Omental fat pad (tissue), 3 donors: ENCODE measurements at regions not wholly inside any gene's neighbourhood (a gene's known extent, or its start where the extent isn't known, plus 50 kb on each side); places are given as distances from the start of the nearest gene placed in this dataset.
A peak's percentile ranks its signal among the peaks of the same experiment; 100 is the strongest.

Experiments
- ATAC-seq: fragments of 150-250 bp; one replicate; pipeline ENCODE4 v1.9.1; 2016; ENCODE audit warnings: mild to moderate bottlenecking, moderate library complexity; ENCODE audit not compliant: low FRiP score
- DNase-seq: peaks from one replicate; pipeline ENCODE4 v3.0.0-alpha.2; 2019; ENCODE audit warnings: low spot score
- CTCF ChIP-seq, 3 donors: fragments of 450-650 bp; IDR thresholded peaks; one replicate each; pipeline ENCODE4 v1.5.1; 2016 to 2017; ENCODE audit warnings: antibody characterized with exemption in 3 of 3, mild to moderate bottlenecking in 3 of 3, moderate library complexity in 2 of 3

- ATAC-seq (no peak), DNase-seq (no peak)
- no peak for TF ChIP-seq CTCF (IDR thresholded peaks at IDR 0.05)
These were observed 50.4 kb upstream of the KDR start for GRCh38 chr4:55175779-55176231.

GRCh38 chr4:55176497-55176896 is 51.1 kb upstream of the KDR start:
- ATAC-seq: no peak
- no peak for DNase-seq
- no peak for TF ChIP-seq CTCF (IDR thresholded peaks at IDR 0.05)

GRCh38 chr4:55177461-55177860 is 52.1 kb upstream of the KDR start:
- ATAC-seq: no peak
- no peak for DNase-seq
- no peak for TF ChIP-seq CTCF (IDR thresholded peaks at IDR 0.05)

- DNase-seq (no peak), ATAC-seq (no peak)
- no peak for TF ChIP-seq CTCF (IDR thresholded peaks at IDR 0.05)
These were observed 53.0 kb upstream of the KDR start for GRCh38 chr4:55178226-55179005.

GRCh38 chr4:55181010-55182005 is 55.9 kb upstream of the KDR start:
- TF ChIP-seq CTCF (IDR thresholded peaks at IDR 0.05): no peak
- DNase-seq: no peak
- ATAC-seq: no peak

- no peak for TF ChIP-seq CTCF (IDR thresholded peaks at IDR 0.05)
- no peak for DNase-seq
- ATAC-seq: peak; percentile 96
These were observed 58.7 kb upstream of the KDR start for GRCh38 chr4:55183926-55184599.
